Glomerular endothelial cell (primary cell): ENCODE measurements at regions not wholly inside any gene's neighbourhood (a gene's known extent, or its start where the extent isn't known, plus 50 kb on each side); places are given as distances from the start of the nearest gene placed in this dataset.
A peak's percentile ranks its signal among the peaks of the same experiment; 100 is the strongest.
"Not testable (repeated sequence)": the region's sequence is repeated elsewhere in the genome, so short reads cannot be mapped to it uniquely, and the experiment has no call there.

Experiments
- DNase-seq: peaks from one replicate; pipeline ENCODE4 v3.0.0-alpha.2; 2011; ENCODE audit warnings: low read depth, low spot score; ENCODE audit errors: extremely low read depth

DNA sequence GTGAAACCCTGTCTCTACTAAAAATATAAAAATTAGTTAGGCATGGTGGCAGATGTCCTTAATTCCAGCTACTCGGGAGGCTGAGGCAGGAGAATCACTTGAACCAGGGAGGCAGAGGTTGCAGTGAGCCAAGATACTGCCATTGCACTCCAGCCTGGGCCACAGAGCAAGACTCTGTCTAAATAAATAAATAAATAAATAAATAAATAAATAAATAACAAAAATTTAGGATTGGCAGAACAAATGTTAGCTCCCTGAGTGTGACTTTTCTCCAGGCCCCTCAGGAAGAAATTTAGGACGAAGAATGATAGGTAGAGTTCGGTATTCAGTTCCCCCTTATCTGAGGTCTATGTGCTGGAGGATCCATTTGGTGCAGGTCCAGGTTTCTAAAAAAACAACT lies 181.2 kb downstream of the CD47 start:
- DNase-seq = not testable (repeated sequence)

DNA sequence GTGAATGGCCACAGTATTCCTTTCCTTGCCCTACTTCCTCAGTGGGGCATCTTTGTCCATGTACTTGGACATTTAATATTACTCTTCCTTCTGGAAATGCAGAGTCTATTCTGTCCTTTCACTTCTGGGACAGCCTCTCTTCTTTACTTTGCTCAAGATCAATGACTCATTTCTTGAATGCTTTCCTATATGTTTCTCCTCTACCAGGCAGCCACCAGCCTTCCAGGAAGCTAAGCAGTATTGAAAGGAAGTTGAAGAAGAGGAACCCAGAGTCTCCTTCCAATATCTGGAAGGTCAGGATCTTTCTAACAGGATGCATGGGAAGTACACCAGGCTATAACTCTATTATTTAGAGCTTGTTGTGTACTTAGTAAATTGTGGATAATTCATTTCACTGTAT lies 182.8 kb downstream of the CD47 start:
- DNase-seq = no peak

DNA sequence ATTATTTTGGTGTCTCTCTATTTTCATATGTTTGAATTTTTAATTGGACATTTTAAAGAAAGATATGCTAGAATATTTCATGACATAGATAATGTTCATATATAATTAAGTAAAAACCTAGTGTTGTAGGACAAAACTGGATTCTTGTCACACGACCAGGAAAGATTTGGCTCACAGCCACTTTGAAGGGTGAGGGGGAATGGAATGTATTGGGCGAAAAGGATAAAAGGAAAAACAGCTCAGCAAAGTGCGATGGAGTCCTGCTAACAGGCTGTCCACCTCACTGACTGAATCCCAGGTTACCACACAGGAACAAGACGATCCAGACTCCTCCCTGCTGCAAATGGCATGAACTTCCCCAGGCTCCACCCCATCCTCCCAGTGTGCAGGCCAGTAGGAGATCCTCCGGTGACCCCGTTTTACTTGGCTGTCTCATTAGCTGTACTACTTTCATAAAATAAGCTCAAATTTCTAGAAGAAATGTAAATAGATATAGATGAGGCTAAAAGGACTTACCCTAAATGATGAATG lies 186.2 kb downstream of the CD47 start:
- no peak for DNase-seq

DNA sequence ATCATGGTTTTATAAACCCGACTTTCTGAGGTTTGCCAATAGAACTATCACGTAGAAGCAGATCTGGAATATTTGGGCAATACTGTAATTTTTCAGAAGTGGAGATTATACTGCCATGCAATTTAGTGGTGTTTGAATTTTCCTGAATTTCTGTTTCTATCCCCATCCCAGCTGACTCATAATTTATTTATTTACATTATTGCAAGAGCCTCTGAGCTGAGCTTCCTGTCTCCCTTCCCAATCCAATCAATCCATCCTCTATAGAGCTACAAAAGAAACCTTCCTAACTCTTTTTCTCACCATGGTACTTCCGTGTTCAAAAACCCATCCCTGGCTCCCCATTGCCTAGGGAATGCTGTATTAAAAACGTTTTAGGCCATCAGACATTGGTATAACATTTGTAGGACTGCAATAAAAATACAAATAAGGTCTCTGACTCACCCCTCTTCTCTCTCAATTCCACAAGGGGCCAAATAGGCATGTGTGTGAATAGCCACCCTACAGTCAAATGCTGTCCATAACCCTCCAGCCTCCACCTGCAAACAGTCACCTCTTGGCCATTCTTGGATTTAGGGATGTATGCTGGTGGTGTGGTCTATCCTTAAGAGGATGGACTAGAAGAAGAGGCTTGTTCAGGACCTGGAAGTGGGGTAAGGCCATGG lies 190.7 kb downstream of the CD47 start:
- no peak for DNase-seq

DNA sequence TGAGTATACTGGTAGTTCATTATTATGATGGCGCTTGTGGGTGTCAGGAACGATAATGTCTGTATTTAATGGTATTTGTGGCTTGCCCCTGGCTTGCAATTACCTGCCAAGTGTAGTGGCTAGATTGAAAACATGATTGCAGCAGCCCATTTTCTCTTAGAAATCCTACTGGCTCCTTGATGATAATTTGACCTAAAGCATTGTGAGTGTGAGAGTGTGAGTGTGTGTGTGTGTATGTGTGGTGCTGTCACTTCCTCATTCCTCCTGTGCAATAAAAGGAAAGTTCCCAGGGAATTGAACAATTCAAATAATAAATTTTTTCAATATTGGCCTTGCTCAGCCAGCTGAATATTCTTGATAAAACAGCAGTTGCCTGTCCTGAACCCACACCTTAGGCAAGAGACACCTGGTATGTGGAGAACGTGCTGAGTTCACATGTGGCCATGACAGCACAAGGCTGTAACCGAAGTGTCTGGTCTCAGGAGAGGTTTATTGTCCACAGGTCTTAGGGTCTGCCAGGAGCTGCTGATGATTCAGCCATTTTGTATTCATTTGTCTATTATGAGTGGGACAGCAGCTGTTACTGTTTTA lies 193.3 kb downstream of the CD47 start:
- no peak for DNase-seq

DNA sequence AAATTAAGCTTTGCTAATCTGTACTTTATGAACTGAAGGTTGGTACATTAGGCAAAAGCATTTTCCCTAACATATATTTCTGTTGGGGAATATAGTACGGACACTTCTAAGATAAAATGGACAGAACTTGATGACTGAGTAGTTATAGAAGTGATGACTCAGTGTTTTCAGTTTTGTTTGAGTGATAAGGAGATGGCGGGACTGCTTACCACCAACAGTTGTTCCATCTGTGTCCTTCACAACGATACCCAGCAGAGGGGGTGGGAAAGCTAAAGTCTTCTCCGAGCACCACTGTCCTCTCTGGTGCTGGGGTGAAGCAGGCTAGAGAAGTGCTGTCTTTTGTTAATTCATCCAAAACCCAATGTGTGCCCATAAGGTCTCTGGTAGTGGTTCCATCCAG lies 195.8 kb downstream of the CD47 start:
- no peak for DNase-seq

DNA sequence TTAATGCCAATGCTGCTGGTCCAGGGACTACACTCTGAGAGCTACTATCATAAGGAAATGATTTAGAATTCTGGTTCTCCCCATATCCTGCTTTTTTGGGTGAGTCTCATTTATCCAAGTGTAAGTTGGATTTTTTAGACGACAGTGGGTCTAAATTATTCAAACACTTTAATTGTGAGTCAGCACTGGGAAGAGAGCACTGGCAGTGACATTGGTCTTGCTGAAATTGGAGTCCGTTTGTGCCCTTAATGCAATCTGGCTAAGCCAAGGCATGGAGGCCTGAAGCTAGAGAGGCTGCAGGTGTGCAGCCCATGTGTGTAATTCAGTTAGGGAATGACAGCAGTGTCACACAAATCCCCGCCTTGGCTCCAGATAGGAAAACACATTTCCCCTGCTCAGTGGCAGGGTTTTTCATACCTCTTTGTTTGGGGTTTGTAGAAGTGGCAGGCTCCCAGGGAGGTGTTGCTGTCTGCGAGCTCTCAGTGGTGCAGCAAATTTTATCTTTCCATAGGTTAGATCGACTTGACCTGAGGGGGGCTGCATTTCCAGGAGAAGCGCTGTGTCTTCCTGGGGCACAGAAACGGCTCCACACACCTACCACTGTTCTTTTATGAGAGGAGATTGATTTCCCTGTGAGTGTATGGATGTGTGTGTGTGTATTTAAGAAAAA lies 197.7 kb downstream of the CD47 start:
- no peak for DNase-seq

DNA sequence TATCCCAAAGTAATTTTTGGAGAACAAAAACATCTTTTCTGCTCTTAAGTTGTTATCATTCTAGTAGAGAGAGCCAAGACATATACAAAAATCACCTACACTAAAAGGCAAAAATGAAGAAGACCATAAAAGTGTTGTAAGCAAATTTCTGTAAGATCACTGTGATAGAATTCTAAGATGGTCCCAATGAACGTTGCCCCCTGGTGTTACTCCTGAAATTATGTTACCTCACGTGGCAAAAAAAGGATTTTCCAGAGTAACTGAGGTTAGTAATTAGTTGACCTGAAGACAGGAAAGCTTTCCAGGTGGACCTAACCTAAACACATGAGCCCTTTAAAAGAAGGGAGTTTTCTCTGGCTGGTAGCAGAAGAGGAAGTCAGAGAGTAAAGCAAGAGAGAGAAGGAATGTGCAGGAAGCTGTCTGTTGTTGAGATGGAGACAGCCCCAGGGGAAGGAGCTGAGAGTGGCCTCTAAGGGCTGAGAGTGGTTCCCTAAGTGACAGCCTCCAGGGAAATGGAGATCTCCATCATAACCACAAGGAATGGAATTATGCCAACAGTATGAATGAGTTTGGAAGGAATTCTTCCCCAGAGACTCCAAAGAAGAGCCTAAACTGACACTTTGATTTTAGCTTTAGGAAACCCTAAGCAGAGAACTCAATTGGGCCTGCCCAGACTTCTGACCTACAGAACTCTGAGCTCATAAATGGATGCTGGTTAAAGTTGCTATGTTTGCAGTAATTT lies 205.9 kb downstream of the CD47 start:
- no peak for DNase-seq

DNA sequence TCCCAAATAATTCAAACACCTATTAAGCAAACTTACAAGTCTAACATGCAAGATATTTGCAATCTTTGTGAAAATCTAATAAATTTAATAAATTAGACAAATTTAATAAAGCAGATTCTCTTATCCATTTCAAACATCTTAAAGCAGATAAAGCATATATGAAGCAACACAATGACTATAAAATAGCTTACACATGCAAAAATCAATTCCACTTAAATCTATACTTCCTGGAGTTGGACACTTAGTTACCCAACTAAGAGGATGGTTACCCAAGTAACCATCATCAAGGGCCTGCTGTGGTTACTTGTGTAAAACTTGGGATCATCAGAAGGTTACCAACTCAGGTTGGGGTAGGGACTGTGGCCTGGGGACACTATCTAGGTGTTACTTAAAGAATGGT lies 206.8 kb downstream of the CD47 start:
- DNase-seq = no peak

DNA sequence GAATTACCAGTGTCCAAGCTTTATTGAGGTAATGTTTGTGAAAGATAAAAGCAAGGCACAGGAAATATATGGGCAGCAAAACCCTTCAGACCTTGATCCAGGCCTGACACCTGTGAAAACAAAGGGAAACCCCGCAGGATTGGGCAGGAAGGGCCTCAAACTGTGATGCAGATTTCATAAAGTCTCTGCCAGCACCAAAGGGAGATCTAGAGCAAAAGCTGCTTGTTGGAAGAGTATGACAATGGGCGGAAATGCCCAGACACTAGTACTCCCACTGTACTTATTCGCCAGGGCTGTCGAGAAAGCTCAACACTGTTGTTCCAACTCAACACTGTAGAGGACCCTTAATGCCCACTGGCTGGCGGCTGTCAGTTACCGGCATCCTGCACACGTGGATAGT lies 207.9 kb downstream of the CD47 start:
- peak; percentile 18 for DNase-seq

DNA sequence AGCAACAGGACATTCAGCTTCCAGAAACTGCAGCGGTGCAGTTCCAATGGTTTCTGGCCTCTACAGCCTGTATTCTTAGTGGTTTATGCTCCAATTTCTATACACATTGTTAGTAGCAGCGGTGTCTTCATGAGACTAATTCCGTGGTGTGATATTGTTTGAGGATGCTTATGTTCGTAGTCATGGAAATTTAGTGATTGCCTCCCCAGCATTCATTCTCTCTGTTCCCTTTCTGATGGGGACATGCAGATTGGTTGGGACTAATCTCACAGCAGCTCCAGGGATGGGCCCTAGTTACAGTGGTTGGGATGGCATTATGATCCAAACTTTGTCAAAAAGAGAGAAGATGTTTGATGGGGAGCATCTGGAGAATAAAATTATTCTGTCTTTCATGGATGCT lies 208.6 kb downstream of the CD47 start:
- DNase-seq = no peak

DNA sequence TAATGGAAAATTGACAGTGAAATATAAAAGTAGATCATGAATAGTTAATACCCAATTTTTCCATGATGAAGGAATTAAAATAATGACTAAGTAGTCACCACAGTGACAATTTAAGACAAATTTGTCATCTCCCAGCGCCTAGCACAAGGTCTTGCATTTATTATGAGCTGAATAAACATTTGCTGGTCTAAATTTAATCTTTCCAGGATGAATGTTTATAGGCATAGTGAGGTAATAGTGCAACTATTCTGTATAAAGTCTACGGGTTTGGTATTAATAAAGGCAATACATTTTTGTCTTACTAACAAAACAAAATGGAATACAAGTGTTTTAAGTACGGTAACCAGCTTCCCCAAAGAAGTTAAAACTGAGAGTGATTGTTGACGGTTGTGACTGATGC lies 209.3 kb downstream of the CD47 start:
- no peak for DNase-seq

DNA sequence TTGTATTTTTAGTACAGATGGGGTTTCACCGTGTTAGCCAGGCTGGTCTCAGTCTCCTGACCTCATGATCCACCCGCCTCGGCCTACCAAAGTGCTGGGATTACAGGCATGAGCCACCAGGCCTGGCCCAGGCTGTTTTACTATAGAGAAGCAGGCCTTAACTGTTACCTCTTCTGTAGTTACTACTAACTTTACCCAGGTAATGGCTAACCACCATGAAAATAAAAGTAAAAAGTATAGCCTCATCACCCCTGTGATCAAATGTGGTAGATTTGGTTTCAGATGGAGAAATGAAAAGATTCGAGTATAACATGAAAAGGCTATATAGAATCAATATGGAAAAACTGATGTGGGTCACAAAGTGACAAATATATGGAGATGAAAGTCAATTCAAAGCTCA lies 210.1 kb downstream of the CD47 start:
- DNase-seq = no peak

DNA sequence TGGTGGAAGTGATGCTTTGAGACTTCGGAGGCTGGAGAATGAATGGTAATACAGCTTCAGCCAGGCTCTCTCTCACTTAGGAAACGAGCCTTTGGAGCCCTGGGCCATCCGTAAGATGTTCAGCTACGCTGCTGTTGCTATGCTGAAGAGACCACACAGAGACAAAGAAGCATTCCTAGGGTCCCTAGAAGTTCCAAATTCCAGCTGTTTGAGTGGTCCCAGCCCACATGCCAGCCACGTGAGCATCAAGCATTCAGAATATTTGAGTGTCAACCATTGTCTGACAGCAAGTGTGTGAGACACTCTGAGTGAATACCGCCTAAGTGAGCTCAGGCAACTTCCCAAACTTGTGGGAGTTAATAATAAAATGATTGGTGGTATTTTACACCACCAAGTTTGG lies 212.9 kb downstream of the CD47 start:
- no peak for DNase-seq

DNA sequence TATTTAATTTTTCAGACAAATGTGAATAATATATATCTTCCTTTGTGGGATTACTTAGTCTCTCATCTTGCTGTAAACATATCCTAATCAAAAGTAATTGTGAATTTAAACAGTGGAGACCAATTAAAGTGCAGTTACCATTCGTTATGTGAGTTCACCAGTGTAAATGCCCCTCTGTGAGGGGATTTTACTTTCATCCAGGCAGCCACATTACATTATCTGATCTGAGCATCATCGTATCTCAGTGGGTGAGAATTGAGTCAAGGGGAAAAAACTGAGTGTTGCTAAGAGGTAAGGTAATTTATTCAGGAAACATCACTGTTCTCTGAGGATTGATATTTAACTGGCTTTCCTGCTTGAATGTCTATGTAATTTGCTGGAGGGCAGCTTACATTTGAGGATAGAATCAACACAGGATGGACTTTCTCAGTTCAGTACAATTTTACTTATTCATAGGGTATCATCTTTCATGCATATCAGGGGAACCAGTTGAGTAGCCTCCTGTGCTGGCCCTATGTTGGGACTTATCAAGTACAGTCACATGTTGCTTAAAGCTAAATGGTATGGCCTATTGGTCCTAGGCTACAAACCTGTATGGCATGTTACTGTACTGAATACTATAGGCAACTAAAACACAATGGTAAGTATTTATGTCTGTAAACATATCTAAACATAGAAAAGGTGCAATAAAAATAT lies 219.7 kb downstream of the CD47 start:
- DNase-seq = no peak

DNA sequence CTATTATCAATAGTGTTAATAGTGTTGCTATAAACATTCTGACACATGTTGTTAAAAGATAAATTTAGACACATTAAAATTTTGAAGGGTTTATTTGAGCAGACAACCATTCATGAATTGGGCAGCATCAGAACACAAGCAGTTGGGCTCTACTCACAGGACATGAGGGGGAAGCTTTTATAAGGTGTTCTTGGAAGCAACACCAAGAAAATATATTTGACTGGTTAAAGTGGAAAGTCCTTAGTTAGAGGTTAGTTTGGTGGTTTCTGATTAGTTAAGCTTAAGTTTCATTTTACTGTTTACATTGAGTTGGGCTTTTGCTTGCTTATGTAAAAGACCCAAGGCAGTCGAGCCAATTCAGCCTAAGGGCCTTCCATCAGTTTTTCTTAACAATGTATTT lies 220.7 kb downstream of the CD47 start:
- no peak for DNase-seq

DNA sequence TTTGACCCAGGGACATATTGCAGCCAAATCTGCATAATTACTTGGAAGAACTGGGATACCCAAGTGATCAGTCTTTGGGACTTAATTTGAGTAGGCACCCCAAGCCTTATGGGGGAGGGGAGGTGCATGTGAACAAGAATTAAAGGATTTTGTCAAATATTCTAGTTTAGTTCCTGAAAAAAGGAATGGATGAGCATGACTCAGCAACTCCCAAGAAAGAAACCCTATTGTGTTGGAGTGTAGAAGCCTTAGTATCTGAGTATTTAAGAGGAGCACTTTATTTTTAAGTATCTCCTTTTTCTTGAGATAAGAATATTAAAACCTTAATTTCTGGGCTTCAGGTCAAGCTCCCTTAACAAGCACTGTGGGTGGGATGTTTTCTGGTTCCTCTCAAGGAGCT lies 222.4 kb downstream of the CD47 start:
- DNase-seq = no peak

DNA sequence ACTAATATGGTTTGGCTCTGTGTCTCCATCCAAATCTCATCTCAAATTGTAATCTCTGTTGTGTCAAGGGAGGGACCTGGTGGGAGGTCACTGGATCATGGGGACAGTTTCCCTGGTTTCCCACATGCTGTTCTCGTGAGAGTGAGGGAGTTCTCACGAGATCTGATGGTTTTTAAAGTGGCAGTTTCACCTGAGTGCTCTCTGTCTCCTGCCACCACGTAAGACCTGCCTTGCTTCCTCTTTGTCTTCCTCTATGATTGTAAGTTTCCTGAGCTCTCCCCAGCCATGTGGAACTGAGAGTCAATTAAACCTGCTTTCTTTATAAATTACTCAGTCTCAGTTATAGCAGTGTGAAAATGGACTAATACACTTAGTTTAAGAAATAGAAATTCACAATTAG lies 228.9 kb downstream of the CD47 start:
- DNase-seq = no peak

DNA sequence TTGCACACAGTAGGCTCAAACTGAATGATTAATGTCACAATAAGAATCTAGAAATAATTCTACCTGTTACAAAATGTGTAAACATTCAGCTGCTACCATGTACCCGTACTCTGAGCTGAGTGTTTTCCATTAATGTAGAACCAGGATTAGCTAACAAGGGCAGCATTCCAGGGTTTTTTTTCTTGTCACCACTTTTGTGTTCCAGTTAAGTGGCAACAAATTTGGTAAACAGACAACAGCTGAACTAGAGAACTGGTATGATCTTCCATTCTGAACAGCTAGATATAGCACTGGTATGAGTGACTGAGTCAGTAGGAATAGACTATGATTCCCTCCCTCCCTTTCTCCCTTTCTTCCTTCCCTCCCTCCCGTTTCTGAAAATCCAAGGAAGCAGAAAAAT lies 229.4 kb downstream of the CD47 start:
- no peak for DNase-seq
